BLaER1 treated with 17β-estradiol and CSF1 and Interleukin-3, amounts not matched to agents 10 nM and 100 nM (cell line): ENCODE measurements at regions not wholly inside any gene's neighbourhood (a gene's known extent, or its start where the extent isn't known, plus 50 kb on each side); places are given as distances from the start of the nearest gene placed in this dataset.

Experiments
- H3K27ac ChIP-seq, 11 experiments: shearing (Covaris generic); formaldehyde crosslinking; 2 replicates each; pipeline ENCODE4 v1.8.1; 2022
- H3K27me3 ChIP-seq, 11 experiments: shearing (Covaris generic); formaldehyde crosslinking; 2 replicates each; pipeline ENCODE4 v1.8.1; 2022
- H3K36me3 ChIP-seq, 11 experiments: shearing (Covaris generic); formaldehyde crosslinking; 2 replicates each; pipeline ENCODE4 v1.8.1; 2022
- H3K4me1 ChIP-seq, 10 experiments: shearing (Covaris generic); formaldehyde crosslinking; 2 replicates each; pipeline ENCODE4 v1.8.1; 2022
- H3K4me2 ChIP-seq, 11 experiments: shearing (Covaris generic); formaldehyde crosslinking; 2 replicates each; pipeline ENCODE4 v1.8.1; 2022
- H3K4me3 ChIP-seq, 10 experiments: shearing (Covaris generic); formaldehyde crosslinking; 2 replicates each; pipeline ENCODE4 v1.8.1; 2022
- H3K9ac ChIP-seq, 11 experiments: shearing (Covaris generic); formaldehyde crosslinking; 2 replicates each; pipeline ENCODE4 v1.8.1; 2022
- H3K9me3 ChIP-seq, 11 experiments: shearing (Covaris generic); formaldehyde crosslinking; replicated peaks in 1 of 11; 2 replicates each; pipeline ENCODE4 v1.8.1; 2022
- H4K20me1 ChIP-seq, 11 experiments: shearing (Covaris generic); formaldehyde crosslinking; 2 replicates each; pipeline ENCODE4 v1.8.1; 2022
- Cebpa-rat ChIP-seq, 11 experiments: shearing (Covaris generic); IDR thresholded peaks; 2 replicates each; pipeline ENCODE4 v1.8.1; 2022

DNA sequence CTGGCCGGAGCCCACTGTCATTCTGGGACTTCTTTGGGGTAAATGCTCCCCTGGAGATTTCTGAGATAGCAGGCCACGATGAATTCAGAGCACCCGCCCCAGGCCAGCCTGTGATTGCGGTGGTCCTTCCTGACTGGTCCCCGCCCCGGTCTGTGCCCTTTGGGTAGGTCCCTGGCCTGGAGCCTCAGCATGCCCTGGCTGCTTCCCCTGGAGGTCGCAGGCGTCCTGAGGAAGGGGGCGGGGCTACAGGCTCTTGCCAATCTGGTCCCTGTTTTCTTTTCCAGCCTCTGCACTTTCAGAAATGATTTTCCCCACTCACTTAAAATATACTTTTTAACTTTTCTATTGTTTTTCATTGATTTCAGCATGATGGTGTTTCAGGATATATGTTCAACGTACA lies 250.2 kb upstream of the ATP10A start:
- H4K20me1 ChIP-seq: no peaks in the 10 kb centered on the region
- no peaks in the 10 kb centered on the region for H3K4me1 ChIP-seq
- no peak overlapping the region for H3K4me2 ChIP-seq
- no peak for TF ChIP-seq Cebpa-rat (IDR thresholded peaks at IDR 0.05)
- H3K36me3 ChIP-seq: no peaks in the 10 kb centered on the region
- no peak overlapping the region for H3K4me3 ChIP-seq
- H3K27me3 ChIP-seq: no peaks in the 10 kb centered on the region
- H3K9me3 ChIP-seq: peaks cover 0 to 18% (median 7%) of the 10 kb centered on the region in 11 experiments; a peak in 9 of 22 replicates
- no peak overlapping the region for H3K27ac ChIP-seq
- no peak overlapping the region for H3K9ac ChIP-seq

DNA sequence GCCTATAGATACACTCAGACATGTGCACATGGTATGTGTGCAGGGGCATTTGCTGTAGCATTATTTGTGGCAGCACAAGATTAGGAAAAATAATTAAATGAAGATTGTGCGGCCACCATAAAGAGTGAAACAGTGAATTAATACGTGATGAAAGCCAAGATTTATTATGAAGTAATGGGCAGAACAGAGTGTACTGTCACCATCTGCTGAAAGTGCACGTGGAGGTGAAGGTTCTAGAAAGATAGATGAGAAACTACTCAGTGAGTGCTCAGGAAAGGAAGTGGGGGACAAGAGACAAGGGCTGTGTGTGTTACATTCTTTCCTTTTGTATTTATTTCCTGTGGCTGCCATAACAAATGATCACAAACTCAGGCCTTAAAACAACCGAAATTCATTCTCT lies 246.1 kb upstream of the ATP10A start:
- no peaks in the 10 kb centered on the region for H3K36me3 ChIP-seq
- H3K4me1 ChIP-seq: peaks cover 0 to 1% (median under 1%) of the 10 kb centered on the region in 10 experiments; a peak in 5 of 20 replicates
- H3K9ac ChIP-seq: no peak overlapping the region
- H3K27ac ChIP-seq: no peak overlapping the region
- H3K27me3 ChIP-seq: no peaks in the 10 kb centered on the region
- no peak overlapping the region for H3K4me2 ChIP-seq
- no peaks in the 10 kb centered on the region for H4K20me1 ChIP-seq
- no peak for TF ChIP-seq Cebpa-rat (IDR thresholded peaks at IDR 0.05)
- no peak overlapping the region for H3K4me3 ChIP-seq
- peaks cover 11 to 28% (median 16%) of the 10 kb centered on the region in 11 experiments for H3K9me3 ChIP-seq

DNA sequence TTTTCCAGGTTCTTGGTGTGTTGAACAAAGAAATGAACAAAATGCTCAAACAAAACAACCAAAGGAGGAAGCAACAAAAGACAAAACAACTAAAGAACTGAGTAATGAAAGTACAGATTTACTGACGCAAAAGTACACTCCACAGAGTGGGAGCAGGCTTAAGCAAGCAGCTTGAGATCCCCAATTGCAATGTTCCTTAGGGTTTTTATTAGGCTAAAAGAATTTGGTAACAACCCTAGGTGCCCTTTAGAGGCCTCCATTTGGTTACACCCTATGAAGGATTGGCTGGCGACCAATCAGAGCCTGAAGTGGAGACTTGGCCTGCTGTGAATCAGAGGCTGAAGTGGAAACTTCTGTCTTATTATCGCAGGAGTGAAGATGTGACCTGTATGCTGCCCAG lies 243.4 kb upstream of the ATP10A start:
- Histone ChIP-seq H4K20me1 (no peaks in the 10 kb centered on the region), H3K4me1 (peaks cover 11 to 18% (median 15%) of the 10 kb centered on the region in 10 experiments), H3K4me3 (no peak overlapping the region), H3K36me3 (no peaks in the 10 kb centered on the region), H3K27ac (no peak overlapping the region), H3K9me3 (peaks cover 6 to 19% (median 15%) of the 10 kb centered on the region in 11 experiments), H3K27me3 (no peaks in the 10 kb centered on the region), H3K4me2 (no peak overlapping the region), H3K9ac (no peak overlapping the region)
- no peak for TF ChIP-seq Cebpa-rat (IDR thresholded peaks at IDR 0.05)

GRCh38 chr15:26103002-26103404 lies 239.9 kb upstream of the ATP10A start:
- no peaks in the 10 kb centered on the region for H3K27me3 ChIP-seq
- TF ChIP-seq Cebpa-rat (IDR thresholded peaks at IDR 0.05): no peak
- peak overlapping the region; percentile 19 to 72 (median 56) for H3K4me2 ChIP-seq

GRCh38 chr15:26102365-26102764 lies 239.2 kb upstream of the ATP10A start:
- no peaks in the 10 kb centered on the region for H3K27me3 ChIP-seq
- no peak overlapping the region; a peak in 1 of 22 replicates for H3K4me2 ChIP-seq
- no peak overlapping the region for H3K9ac ChIP-seq
- H3K27ac ChIP-seq: no peak overlapping the region
- TF ChIP-seq Cebpa-rat (IDR thresholded peaks at IDR 0.05): no peak
- no peak overlapping the region for H3K4me3 ChIP-seq
- H3K9me3 ChIP-seq: peaks cover 6 to 20% (median 16%) of the 10 kb centered on the region in 11 experiments
- no peaks in the 10 kb centered on the region for H3K36me3 ChIP-seq
- H3K4me1 ChIP-seq: peaks cover 11 to 18% (median 15%) of the 10 kb centered on the region in 10 experiments
- H4K20me1 ChIP-seq: no peaks in the 10 kb centered on the region

More at GRCh38 chr15:26103002-26103404, 239.9 kb upstream of the ATP10A start:
- H3K4me3 ChIP-seq: no peak overlapping the region
- H3K9me3 ChIP-seq: peaks cover 6 to 20% (median 16%) of the 10 kb centered on the region in 11 experiments
- no peaks in the 10 kb centered on the region for H4K20me1 ChIP-seq
- H3K27ac ChIP-seq: no peak overlapping the region
- H3K36me3 ChIP-seq: no peaks in the 10 kb centered on the region
- H3K9ac ChIP-seq: no peak overlapping the region
- H3K4me1 ChIP-seq: peaks cover 11 to 18% (median 15%) of the 10 kb centered on the region in 10 experiments

DNA sequence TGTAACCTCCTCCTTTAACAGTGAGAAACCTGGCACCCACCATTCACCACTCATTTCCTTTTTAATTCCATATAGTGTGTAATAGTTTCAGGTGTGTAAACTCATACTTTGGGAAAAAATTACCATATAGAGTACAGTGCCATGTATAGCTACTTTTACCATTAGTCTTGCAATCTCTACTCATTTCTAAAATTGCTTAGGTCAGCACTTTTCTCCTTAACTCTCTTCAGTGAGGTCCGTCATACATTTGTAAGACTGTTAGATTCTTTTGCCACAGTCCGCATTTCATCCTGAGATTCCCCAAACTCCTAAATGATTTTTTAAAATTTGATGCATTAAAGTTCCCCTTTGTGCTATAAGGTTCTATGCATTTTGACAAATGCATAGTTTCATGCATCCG lies 238.3 kb upstream of the ATP10A start:
- H3K4me3 ChIP-seq: no peak overlapping the region
- H3K9me3 ChIP-seq: peaks cover 2 to 16% (median 11%) of the 10 kb centered on the region in 11 experiments; a peak in 20 of 22 replicates
- peaks cover 11 to 18% (median 15%) of the 10 kb centered on the region in 10 experiments for H3K4me1 ChIP-seq
- no peak overlapping the region for H3K4me2 ChIP-seq
- H3K27me3 ChIP-seq: no peaks in the 10 kb centered on the region
- H3K36me3 ChIP-seq: no peaks in the 10 kb centered on the region
- no peak overlapping the region for H3K9ac ChIP-seq
- no peaks in the 10 kb centered on the region for H4K20me1 ChIP-seq
- TF ChIP-seq Cebpa-rat (IDR thresholded peaks at IDR 0.05): no peak
- no peak overlapping the region for H3K27ac ChIP-seq

GRCh38 chr15:26098801-26099200 lies 235.7 kb upstream of the ATP10A start:
- no peaks in the 10 kb centered on the region for H4K20me1 ChIP-seq
- H3K4me2 ChIP-seq: no peak overlapping the region
- H3K36me3 ChIP-seq: no peaks in the 10 kb centered on the region
- H3K27me3 ChIP-seq: no peaks in the 10 kb centered on the region
- H3K9me3 ChIP-seq: peaks cover 0 to 8% (median 4%) of the 10 kb centered on the region in 11 experiments; a peak in 5 of 22 replicates
- no peak overlapping the region for H3K27ac ChIP-seq
- H3K4me3 ChIP-seq: no peak overlapping the region
- H3K9ac ChIP-seq: no peak overlapping the region
- H3K4me1 ChIP-seq: peaks cover 9 to 13% (median 11%) of the 10 kb centered on the region in 10 experiments
- no peak for TF ChIP-seq Cebpa-rat (IDR thresholded peaks at IDR 0.05)

DNA sequence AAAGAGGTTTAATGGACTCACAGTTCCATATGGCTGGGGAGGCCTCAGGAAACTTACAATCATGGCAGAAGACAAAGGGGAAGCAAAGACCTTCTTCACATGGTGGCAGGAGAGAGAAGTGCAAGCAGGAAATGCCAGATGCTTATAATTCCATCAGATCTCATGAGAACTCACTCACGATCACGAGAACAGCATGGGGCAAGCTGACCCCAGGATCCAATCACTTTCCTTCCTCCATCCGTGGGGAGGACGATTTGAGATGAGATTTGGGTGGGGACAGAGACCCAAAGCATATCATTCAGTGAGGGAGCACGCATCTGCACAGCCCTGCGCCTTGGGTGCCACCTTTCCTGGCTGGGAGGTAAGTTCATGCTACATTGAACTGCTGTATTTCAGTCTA lies 234.1 kb upstream of the ATP10A start:
- no peaks in the 10 kb centered on the region for H3K27me3 ChIP-seq
- no peak overlapping the region for H3K27ac ChIP-seq
- no peaks in the 10 kb centered on the region for H3K36me3 ChIP-seq
- no peak for TF ChIP-seq Cebpa-rat (IDR thresholded peaks at IDR 0.05)
- no peak overlapping the region for H3K4me2 ChIP-seq
- no peaks in the 10 kb centered on the region for H4K20me1 ChIP-seq
- H3K4me3 ChIP-seq: no peak overlapping the region
- H3K9ac ChIP-seq: no peak overlapping the region
- no peaks in the 10 kb centered on the region for H3K4me1 ChIP-seq
- H3K9me3 ChIP-seq: peaks cover 0 to 8% (median 4%) of the 10 kb centered on the region in 11 experiments; a peak in 5 of 22 replicates

- no peaks in the 10 kb centered on the region for H3K4me1 ChIP-seq
- no peak overlapping the region for H3K9ac ChIP-seq
- no peak overlapping the region for H3K4me2 ChIP-seq
- no peak overlapping the region for H3K27ac ChIP-seq
- no peak for TF ChIP-seq Cebpa-rat (IDR thresholded peaks at IDR 0.05)
- H3K27me3 ChIP-seq: no peaks in the 10 kb centered on the region
- no peaks in the 10 kb centered on the region for H4K20me1 ChIP-seq
- H3K36me3 ChIP-seq: no peaks in the 10 kb centered on the region
- peaks cover 0 to 8% (median 4%) of the 10 kb centered on the region in 11 experiments; a peak in 5 of 22 replicates for H3K9me3 ChIP-seq
- no peak overlapping the region for H3K4me3 ChIP-seq
These were observed 233.5 kb upstream of the ATP10A start for GRCh38 chr15:26096581-26096980.

DNA sequence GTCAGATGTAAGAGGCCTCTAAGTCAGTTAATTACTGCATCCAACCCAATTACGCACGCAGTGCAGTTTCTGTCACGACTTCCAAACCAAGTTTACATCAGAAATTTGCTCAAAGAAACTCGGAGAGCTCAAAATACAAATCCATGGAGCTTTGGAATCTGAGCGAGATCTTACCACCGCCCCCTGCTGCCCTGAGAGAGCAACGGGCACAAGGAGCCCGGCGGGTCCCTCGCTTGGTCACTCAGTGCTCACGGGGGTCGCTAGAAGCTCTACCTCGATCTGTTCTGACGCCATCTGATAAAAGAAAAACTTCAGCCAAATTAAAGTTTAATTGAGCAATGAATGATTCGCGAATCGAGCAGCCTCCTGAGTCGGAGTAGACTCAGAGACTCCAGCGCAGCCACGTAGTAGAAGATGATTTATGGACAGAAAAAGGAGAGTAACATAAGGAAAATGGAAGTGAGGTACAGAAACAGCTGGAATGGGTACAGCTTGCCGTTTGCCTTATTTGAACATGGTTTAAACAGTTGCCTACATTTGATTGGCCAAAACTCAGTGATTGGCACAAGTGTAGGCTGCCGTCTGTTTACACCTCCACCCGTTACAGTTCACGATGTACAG lies 232.7 kb upstream of the ATP10A start:
- Histone ChIP-seq H3K4me2 (no peak overlapping the region), H3K27ac (no peak overlapping the region), H3K36me3 (no peaks in the 10 kb centered on the region), H3K9ac (no peak overlapping the region), H3K4me1 (peaks cover 0 to 5% (median 0%) of the 10 kb centered on the region in 10 experiments; a peak in 1 of 20 replicates), H3K27me3 (no peaks in the 10 kb centered on the region), H4K20me1 (no peaks in the 10 kb centered on the region), H3K9me3 (peaks cover 0 to 8% (median 5%) of the 10 kb centered on the region in 11 experiments; a peak in 6 of 22 replicates), H3K4me3 (no peak overlapping the region)
- no peak for TF ChIP-seq Cebpa-rat (IDR thresholded peaks at IDR 0.05)
